HG02981 (cell line): ENCODE measurements at regions not wholly inside any gene's neighbourhood (a gene's known extent, or its start where the extent isn't known, plus 50 kb on each side); places are given as distances from the start of the nearest gene placed in this dataset.

Experiments
- ATAC-seq: cut with Tn5 transposase; IDR thresholded peaks from one replicate; pipeline ENCODE4 v1.9.1; 2021; ENCODE audit warnings: mild to moderate bottlenecking, moderate library complexity; ENCODE audit not compliant: unreplicated experiment

- no peak for ATAC-seq
These were observed 545.8 kb upstream of the ADAMTS9 start for GRCh38 chr3:65233561-65233960.

DNA sequence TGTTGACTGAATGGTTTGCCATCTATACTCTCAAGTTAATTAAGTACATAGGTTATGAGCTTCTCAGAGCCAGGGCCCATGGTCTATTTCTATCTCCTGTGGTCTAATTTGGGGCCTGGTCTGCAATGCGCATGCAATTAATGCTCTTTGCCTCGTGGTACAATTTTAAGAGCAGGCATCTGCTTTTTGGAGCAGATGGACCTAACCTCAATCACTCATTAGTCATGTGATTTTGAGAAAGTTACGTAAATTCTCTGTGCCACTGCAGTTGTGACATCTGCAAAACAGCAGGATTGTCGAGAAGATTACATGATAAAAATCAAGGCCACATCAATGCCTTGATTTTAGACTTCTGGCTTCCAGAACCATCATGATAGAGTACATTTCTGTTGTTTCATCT lies 543.7 kb upstream of the ADAMTS9 start:
- no peak for ATAC-seq

DNA sequence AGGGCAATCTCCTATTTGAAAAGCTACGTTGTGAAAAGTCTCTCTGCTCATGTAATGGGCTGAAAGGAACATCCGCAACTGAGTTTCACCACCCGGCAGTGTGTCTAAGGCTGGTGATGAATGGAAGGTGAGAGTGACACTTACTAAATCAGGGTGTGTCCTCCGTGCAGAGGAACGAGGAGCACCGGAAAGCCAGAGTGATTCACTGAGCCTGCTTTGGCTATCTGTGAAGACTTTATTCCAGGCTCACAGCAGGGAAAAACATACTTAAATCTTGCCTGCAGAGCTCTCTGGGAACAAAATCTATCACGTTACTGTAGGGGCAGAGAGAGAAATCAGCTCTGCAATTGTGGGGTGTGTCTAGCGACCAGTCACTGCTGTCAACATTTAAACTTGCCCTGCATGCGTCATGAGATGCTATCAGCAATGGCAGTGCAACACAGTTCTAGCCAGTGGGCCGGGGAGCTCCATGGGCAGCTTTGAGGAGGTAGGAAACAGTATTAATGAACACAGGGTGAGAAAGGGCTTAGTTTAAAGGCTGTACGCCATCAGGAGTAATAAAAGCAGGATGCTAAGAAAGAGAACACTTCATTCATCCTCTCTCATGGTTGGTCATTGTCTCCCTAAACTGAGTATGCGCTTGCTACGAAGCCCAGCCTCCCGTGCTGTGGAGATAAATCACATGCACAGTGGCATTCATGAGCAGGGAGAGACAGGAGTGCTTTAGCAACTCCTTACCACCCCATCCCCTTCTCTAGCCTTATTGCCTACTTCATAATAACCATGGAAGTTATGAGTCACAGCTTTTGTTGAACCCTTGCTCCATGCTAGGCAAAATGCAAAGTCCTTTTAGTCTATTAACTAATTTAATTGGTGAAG lies 542.7 kb upstream of the ADAMTS9 start:
- no peak for ATAC-seq

DNA sequence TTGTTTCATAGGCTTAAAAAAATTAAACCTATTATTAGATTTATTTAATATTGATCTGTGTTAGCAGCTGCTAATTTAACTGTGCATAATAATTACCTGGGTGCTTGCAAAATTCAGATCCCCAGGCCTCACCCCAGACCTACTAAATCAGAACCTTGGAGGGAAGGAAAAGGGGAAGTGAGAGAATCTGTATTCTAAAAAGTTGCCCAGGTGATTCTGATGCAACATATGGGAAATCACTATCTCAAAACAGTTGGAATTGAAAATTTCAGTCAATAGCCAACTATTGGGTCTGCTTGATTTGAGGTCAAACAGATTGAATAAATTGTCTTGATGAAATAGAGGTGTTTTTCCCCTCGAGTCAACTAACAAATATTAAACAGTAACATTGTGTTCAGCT lies 538.5 kb upstream of the ADAMTS9 start:
- ATAC-seq = no peak

GRCh38 chr3:65210026-65210814 lies 522.4 kb upstream of the ADAMTS9 start:
- no peak for ATAC-seq

- ATAC-seq = no peak
These were observed 514.6 kb upstream of the ADAMTS9 start for GRCh38 chr3:65202395-65202794.

DNA sequence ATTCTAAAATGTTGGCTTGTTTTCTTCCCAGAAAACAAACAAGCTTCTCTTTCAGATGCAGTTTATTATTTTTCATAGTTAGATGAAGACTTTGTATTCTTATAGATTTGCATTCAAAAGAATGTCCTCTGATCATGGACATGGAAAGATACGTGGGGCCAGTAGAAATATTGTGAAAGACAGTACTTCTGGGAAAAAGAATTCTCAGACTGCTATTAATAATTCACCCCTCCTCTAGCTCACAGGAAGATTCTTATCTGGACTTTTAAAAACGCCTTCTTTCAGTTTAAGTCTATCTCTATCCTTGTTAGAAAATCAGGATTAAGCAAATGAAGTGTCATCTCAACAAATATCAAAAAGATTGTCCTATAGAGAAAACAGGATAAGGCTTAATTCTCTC lies 514.1 kb upstream of the ADAMTS9 start:
- ATAC-seq = no peak

DNA sequence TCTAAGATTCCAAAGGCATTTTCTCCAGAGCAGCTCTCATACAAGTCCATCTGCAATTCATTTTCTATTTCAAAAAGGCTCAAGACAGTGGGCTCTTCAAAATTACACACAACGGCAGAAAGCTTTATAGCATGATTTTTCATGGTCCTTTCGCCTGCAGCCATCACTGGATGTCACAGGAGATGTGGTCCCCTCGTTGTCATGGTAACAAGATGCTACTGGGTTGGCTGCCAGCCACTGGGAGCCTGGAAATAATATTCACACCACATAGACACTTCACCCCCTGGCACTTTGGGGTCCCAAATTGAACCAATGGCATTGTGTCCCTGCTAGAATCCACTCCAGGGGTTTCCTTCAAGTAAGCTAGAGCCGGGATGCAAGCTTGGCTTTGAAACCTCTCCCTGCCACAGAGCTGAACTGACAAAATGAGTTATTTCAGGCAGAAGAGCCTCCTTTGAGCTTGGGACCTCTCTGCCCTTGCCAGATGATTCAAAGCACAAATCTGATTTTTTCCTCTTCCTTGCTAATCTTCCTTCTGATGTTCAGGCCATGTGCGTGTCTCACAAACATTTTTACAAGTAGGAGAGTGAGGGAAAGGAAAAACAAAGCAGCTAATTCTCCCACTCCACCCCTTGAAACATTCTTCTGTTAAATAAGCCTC lies 512.6 kb upstream of the ADAMTS9 start:
- ATAC-seq = no peak

DNA sequence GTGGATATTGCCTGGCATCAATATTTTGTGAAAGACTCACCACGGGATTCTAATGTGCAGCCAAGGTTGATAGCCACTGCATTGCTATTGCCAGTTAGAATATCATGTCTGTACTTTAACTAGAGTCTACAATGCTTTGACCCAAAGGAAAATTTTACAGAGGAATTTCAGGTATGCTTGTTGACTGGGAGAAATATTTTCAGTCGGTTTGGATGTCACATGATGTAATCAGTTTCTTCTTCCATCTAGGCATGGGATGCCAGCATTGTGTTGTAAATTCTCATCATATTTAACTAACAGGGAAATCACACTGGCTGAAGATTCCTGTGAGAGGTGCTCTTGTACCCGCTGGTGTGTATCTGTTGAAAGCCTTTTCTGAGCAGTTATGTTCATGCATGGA lies 508.9 kb upstream of the ADAMTS9 start:
- ATAC-seq = no peak

DNA sequence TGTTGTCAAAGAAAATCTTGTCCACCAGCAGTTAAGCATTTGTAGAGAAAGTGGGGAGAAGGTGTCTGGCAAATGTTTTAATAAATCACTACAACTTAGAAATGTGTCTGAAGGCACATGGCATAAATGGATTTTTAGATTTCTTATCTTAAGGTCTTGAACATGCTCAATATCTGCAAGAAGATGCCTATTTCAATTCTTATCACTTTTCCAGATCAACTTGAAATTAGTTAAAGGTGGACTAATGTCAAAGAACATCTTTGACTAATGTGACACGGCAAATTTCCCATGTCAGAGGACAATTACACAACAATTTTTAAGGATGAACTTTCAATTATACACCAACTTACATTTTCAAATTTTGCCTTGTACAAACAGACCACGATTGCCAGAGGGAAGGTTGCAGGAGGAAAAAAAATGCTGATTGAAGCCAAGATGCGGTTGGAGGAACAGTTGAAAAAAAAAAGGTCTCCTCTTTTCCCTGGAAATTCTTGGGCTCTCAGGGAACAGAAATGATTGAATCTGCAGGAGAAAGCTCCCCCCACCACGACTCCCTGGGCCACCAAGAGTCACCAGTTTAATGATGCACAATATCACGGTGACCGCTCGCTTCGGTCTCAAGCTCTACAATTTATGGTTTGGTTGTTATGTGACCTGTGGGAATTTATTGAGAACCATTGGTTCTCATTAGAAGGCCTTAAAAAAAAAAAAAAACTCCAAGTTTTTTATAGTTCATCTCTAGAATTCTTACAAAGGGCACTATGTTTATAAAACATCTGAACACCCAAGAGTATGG lies 507.6 kb upstream of the ADAMTS9 start:
- ATAC-seq = no peak

- no peak for ATAC-seq
These were observed 506.9 kb upstream of the ADAMTS9 start for GRCh38 chr3:65194744-65195143.

GRCh38 chr3:65194047-65194714 lies 506.4 kb upstream of the ADAMTS9 start:
- no peak for ATAC-seq

- ATAC-seq = no peak
These were observed 505.7 kb upstream of the ADAMTS9 start for GRCh38 chr3:65193531-65193930.

GRCh38 chr3:65190111-65190510 lies 502.3 kb upstream of the ADAMTS9 start:
- ATAC-seq = no peak

DNA sequence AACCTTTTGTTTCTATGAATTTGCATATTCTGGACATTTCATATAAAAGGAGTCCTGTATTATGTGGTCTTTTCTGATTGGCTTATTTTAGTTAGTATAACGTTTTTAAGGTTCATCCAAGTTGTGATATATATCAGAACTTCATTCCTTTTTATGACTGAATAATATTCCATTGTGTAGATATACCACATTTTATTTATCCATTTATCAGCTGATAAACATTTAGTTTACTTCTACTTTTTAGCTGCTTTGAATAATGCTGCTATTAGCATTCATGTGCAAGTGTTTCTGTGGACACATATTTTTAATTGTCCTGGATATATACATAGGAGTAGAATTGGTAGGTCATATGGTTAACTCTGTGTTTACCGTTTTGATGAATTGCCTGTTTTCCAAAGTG lies 498.5 kb upstream of the ADAMTS9 start:
- no peak for ATAC-seq

DNA sequence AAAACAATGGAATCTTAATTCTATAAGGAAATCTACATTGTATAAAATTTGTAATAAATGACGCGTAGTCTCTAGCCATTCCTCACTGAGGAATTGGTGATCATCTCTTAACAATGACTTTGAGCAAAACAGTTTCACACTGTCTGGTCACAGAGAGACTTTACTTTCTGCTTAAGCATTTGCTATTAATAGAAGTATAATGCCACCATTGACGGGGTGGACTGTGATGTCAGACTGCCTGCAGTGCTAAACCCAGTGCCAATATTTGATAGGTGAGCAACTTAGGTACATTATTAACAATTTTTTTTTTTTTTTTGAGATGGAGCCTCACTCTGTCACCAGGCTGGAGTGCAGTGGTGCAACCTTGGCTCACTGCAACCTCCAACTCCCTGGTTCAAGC lies 494.9 kb upstream of the ADAMTS9 start:
- no peak for ATAC-seq

GRCh38 chr3:65182085-65182484 lies 494.3 kb upstream of the ADAMTS9 start:
- no peak for ATAC-seq

DNA sequence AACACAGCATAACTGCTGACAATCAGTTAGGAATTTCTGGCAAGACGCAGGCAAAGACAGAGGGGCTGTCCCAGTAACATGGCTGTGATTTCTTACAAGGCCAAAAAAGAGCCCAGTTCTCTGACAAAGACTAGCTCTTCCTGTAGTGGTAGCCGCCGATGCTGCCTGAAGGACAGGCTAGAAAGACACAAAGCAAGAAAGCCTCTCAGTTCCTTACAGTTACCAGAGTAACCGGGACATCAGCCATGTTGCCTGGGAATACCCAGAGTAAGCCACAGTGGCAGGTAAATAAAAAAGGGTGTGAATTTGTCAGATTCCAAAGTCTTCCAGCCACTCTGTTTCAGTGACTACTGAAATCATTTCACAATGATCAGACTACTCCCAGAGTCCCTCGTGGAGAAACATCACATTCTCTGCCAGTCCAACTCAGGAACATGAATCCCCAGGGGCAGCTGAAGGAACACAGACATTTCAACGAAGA lies 493.6 kb upstream of the ADAMTS9 start:
- no peak for ATAC-seq

DNA sequence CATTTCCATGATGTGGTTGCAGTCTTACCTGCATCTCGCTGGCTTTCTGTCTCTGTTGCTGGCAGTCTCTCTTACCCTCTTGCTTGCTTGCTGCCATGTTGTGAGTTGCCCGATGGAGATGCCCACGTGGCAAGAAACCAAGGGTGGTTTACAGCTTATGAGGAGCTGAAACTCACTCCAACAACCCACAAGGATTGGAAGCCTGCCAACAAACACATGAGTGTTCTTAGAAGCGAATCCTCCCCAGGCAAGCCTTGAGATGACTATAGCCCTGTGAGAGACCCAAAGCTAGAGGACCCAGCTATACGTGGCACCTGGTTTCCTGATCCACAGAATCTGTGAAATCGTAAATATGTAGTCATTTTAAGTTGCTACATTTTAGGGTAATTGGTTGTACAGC lies 490.9 kb upstream of the ADAMTS9 start:
- no peak for ATAC-seq

DNA sequence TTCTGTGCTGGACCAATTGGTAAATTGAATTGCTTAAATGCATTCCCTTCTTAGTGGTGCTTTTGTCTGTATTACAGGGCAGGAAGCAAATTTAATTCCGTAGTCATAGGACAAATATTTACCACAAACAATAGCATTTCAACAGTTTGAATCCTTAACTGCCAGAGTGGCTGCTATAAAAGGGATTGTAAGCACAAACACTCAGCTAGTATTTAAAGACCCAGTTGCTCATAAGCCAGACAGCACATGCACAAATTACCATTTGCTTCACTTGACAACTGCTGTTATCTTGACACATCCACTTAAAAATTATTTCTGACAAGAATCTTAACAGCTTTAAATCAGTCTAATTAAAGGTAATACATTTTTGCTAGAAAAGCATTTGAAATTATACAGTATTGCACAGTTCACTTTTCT lies 490.2 kb upstream of the ADAMTS9 start:
- no peak for ATAC-seq
